ENCODE measurements at regions not wholly inside any gene's neighbourhood (a gene's known extent, or its start where the extent isn't known, plus 50 kb on each side); places are given as distances from the start of the nearest gene placed in this dataset.

DNA sequence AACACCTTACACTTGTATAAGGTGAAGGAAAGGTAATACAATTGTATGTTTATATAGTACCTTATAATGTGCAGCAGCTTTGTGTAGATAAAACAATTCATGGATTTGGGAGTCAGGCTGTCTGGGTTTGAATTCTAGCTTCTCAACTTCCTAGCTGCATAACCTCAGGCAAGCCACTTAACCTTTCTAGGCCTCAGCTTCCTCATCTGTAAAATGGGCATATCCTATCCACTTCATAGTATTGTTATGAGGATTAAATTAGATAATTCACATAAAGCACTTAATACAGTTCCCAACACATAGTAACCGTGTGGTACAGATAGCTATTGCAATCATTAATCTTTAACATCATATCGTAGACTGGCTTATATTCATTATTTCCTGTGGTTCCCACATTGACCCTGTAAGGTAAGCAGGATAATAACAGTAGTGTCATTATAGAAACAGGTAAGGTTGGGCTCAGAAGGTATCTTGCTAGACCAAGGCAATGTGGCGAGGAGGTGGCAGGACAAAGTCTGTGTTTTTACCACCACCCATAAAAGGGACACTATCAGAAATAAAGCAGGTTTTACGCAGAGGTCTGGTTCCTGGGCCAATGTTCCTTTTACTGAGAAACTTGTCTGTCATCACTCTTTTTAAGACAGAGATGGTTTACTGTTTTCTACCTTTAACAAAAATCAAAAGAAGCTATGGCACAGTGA lies 334.1 kb downstream of the RRAGC start (continued):
- TF ChIP-seq, protein P1, sequence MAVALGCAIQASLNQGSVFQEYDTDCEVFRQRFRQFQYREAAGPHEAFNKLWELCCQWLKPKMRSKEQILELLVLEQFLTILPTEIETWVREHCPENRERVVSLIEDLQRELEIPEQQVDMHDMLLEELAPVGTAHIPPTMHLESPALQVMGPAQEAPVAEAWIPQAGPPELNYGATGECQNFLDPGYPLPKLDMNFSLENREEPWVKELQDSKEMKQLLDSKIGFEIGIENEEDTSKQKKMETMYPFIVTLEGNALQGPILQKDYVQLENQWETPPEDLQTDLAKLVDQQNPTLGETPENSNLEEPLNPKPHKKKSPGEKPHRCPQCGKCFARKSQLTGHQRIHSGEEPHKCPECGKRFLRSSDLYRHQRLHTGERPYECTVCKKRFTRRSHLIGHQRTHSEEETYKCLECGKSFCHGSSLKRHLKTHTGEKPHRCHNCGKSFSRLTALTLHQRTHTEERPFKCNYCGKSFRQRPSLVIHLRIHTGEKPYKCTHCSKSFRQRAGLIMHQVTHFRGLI (CRISPR knock-in tag; IDR thresholded peaks at IDR 0.05): no peak
- no peak for TF ChIP-seq ZNF146 (CRISPR knock-in tag; IDR thresholded peaks at IDR 0.05; ENCODE audit: unreplicated experiment)
- no peak for TF ChIP-seq BRF2 (IDR thresholded peaks at IDR 0.05; ENCODE audit: borderline replicate concordance, insufficient read depth, insufficient read length)
- TF ChIP-seq SFPQ (IDR thresholded peaks at IDR 0.05; ENCODE audit: low read depth, low read length): no peak
- peak in 1 of 2 experiments; percentile 85; a peak in 2 of 3 replicates for TF ChIP-seq CBX3 (IDR thresholded peaks at IDR 0.05; ENCODE audit: borderline replicate concordance in 1 of 2, low read length in 2 of 2)
- TF ChIP-seq HMBOX1 (IDR thresholded peaks at IDR 0.05): no peak
- no peak for TF ChIP-seq SMARCE1 (IDR thresholded peaks at IDR 0.05)
- TF ChIP-seq RUNX1 (IDR thresholded peaks at IDR 0.05; ENCODE audit: low read depth): no peak
- TF ChIP-seq TEAD1 (CRISPR knock-in tag; IDR thresholded peaks at IDR 0.05): no peak
- TF ChIP-seq MEIS2 (IDR thresholded peaks at IDR 0.05; ENCODE audit: partially characterized antibody): peak; percentile 65
- TF ChIP-seq IRF2 (CRISPR knock-in tag; IDR thresholded peaks at IDR 0.05): no peak
- TF ChIP-seq ETS2 (tag; IDR thresholded peaks at IDR 0.05; ENCODE audit: borderline replicate concordance, poor library complexity, severe bottlenecking): no peak
- TF ChIP-seq, protein P2, sequence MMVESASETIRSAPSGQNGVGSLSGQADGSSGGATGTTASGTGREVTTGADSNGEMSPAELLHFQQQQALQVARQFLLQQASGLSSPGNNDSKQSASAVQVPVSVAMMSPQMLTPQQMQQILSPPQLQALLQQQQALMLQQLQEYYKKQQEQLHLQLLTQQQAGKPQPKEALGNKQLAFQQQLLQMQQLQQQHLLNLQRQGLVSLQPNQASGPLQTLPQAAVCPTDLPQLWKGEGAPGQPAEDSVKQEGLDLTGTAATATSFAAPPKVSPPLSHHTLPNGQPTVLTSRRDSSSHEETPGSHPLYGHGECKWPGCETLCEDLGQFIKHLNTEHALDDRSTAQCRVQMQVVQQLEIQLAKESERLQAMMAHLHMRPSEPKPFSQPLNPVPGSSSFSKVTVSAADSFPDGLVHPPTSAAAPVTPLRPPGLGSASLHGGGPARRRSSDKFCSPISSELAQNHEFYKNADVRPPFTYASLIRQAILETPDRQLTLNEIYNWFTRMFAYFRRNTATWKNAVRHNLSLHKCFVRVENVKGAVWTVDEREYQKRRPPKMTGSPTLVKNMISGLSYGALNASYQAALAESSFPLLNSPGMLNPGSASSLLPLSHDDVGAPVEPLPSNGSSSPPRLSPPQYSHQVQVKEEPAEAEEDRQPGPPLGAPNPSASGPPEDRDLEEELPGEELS (CRISPR knock-in tag; IDR thresholded peaks at IDR 0.05; ENCODE audit: borderline replicate concordance): no peak
- no peak for TF ChIP-seq ESRRB (CRISPR knock-in tag; IDR thresholded peaks at IDR 0.05; ENCODE audit: borderline replicate concordance)
- peak; percentile 40; the same call in 1 of the 2 replicates for TF ChIP-seq CHAMP1 (IDR thresholded peaks at IDR 0.05)
- no peak for TF ChIP-seq KAT8 (IDR thresholded peaks at IDR 0.05; ENCODE audit: low read depth)

Data from K562 (cell line).